NCI-H82 (cell line): ENCODE measurements at regions not wholly inside any gene's neighbourhood (a gene's known extent, or its start where the extent isn't known, plus 50 kb on each side); places are given as distances from the start of the nearest gene placed in this dataset.
"Not testable (repeated sequence)": the region's sequence is repeated elsewhere in the genome, so short reads cannot be mapped to it uniquely, and the experiment has no call there.

ENCODE experiments used
- DNase-seq: peaks from one replicate; lab custom pipeline; 2025; lab: John Stamatoyannopoulos, UW

DNA sequence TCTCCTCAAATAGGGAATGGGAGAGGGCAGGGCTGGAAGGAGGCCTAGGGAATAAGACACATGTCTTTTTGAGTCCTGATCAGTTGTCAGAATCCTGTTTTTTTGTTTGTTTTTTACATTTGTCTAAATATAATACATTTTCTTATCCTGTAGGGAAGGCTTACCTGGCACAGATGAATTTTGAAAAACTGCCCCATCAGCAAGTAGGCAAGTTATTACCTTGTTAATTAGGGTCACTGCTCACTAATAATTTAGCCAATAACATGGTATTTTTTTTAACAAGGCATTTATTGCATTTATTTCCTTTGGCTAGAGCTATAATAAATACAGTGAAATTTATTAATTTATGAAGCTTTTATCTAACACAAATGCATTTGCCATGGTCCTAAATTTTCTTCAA lies 423.2 kb upstream of the ONECUT1 start:
- no peak for DNase-seq

DNA sequence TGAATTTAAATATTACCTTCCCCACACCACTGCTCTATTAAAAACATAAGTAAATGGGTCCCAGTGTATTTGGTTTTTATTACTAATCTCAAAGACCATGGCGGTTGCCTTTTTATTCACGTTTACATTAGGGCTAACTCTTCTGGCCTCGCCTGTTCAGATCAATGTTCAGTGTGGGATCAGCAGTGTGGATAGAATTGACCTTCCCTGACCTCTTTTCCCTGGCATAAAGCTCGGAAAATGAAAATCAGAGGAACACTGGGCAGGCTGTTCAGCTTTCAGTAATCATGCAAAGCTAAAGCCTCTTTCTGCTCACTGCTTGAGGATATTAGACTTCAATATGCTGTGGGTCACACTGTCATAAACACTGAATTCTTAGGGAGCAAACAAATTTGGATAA lies 422.6 kb upstream of the ONECUT1 start:
- no peak for DNase-seq

DNA sequence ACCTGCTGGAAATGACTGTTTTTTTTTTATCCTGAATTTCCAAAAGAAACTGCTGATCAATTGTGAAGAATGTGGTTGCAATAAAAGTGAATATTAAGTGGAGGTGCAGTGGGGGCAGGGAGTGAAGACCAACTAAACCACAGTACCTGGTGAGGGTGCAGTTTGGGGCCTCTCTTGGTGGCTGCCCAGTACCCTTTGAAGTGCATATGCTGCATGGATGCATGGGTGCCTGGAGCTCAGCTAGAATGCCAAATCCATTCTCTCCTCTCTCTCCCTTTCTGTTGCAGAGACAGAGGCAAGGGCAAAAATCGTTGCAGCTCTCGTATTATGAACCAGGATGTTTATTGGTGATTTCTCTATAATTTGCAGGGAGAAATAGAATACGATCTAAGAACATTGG lies 420.5 kb upstream of the ONECUT1 start:
- DNase-seq: no peak

DNA sequence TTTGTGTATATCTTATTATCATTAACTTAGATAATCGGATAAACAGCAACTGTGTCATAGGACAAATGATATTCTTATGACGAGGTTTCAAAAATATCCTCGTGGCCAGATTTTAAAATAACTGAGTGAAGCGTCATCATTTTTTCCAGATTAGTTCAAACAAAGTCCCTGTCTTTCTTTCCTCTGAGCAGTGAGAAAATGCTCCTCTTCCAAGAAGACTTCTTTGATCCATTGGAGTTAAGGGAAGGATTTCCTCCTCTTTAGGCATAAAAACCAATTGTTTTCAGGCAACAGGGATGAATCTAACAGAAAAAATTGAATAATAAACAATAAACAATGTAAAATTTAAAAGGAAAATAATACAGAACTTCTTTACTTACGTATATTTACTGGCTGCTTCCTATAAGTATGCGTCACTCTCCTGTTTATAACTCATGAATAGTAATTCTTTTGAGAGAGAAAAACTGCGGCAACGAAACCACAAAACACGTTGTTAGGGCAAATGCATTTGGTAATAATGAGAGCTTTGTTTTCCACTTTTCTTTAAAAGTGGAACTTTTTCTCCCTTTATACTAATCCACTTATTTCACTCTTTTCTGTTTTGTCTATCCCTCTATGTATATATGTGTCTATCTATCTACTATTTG lies 419.4 kb upstream of the ONECUT1 start:
- DNase-seq: no peak

DNA sequence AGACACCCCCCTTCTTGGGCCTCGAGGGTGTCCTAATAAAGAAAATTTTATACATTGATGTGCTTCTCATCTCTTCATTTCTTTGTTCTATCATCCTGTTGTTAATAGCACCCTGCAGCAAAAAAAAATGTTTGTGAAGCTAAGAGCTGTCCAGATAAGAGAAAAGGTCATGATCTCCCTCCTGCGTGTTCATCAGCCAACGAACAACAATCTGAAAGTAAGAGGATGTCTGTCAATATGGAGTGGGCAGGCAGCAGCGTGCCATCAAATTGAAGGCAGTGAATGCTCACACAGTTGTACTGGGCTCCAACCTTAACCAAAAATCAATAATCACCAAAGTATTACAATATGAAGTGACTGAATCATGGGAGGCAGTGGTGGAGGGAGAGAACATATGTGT lies 418.6 kb upstream of the ONECUT1 start:
- DNase-seq: no peak

DNA sequence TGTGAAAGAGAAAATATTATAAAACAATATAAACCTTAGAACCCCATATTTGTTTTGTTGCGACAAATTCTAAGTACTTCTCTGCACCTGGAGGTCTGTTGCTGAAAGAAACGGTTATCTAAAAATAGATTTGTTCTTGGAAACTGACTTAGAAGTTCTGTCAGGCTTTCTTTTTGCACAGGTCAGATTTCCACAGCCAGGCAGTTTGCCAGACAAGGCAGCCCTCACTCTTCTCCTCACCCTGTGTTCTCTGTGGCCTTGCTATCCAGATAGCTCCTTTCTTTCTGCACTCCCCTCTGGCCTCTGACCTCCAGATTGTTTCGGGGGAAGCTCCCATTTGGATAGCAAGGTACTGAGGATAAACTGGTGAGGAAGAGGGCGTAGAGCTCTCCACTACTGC lies 413.3 kb upstream of the ONECUT1 start:
- no peak for DNase-seq

DNA sequence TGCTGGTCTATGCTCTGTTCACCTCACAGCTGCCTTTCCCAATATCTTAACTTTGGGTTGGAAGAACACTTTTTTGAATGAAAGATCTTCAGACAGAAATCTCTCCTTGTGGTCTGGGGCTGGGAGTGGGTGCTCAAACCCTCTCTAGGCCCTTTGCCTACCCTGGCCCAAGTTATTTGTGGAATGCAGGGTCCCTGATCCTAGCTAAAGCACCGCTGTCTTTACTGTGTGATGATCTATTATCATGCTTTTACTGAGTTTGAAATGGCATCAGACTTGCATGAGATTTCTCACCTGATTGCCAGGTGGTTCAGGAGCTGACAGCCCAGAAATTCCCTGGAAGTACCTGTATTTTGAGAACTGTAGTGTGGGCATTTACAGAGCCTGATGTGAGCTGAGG lies 412.7 kb upstream of the ONECUT1 start:
- DNase-seq: no peak

DNA sequence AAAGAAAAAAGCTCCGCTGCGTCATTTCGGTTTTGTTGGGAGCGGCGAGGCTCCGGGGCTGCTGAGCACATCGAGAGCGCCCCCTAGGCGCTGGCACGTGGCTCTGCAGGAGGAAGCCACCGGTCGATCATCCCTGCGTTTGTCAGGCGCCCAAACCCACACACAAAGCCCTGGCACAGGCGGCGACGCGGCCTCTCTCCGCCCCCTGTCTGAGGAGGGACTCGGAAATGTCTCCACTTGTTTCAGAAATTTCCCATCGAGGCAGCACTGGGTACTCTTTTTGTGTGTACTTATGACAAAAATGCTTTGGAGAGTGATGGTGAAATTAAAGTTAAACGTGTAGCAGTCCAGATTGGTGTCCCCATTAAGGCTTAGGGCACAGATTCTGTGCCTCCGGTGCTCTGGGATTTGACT lies 407.3 kb upstream of the ONECUT1 start:
- peak; percentile 85 for DNase-seq

DNA sequence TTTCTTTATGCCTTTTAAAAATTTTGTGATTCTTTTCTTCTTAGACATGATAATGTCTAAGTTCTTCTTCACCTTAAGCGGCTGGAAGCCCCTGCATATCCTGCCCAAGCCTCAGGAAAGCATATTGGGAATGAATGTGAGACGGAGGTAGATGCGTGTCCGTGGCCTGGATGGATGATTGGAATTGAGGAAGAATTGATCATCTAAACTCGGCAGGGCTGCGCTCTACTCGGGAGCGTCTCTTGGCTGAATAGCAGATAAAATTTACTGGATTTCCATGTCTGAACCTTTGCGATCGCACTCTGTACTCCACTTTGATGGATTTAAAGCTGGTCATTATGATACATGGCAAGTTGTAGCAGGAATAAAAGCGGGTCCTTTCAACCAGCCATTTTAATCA lies 406.7 kb upstream of the ONECUT1 start:
- DNase-seq: no peak

DNA sequence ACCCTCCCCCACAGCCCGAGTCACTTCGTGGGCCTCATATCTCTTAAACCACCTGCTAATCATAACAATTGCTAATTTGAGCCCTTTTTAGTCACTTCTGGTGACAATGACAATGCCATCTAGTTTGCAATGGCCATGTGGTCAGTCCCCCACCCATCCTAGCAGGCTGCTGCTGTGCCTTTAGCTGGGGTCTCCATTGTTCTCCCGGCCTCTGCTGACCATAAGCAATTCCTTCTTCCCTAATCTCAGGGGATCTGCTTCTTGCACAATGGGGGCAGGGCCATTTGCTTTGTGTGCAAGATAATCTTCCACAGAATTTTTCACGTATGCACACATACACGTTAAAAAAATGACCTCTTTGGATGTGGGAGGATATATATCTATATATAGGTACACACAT lies 406.1 kb upstream of the ONECUT1 start:
- DNase-seq: peak; percentile 10

DNA sequence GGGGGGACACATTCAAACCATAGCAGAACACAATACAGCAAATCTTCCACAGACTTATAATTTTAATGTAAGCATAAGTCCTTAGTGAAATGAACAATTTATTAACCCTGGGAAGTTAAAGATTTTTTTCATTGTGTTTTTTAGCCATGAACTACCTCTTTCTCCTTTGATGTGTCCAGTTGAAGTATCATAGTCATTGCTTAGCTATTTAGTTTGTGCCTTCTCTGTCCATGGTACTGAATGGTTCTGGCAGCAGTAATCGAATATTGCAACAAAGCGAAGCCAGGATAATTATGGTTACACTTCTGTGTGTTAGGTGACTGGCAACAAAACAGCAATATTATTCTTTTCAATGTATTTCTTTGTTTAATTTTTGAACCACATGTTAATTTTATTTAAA lies 403.0 kb upstream of the ONECUT1 start:
- no peak for DNase-seq

DNA sequence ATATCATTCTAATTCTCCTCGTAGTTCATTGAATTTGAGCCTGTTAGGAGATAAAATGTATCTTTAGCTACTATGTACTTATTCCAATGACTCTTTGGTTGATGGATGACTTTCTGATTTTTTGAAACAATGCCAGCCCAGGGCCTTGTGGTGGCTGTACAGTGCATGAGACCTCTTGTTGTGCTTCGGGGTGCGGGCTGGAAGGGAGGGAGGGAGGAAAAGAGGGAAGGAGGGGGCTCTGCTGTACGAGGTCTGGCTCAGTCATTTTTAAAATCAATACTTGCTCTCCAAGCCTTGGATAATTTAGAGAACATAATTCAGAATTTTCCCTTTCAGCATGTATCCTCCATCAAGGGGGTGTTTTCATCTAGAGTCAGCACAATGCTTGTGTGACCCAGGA lies 399.7 kb upstream of the ONECUT1 start:
- DNase-seq: no peak

DNA sequence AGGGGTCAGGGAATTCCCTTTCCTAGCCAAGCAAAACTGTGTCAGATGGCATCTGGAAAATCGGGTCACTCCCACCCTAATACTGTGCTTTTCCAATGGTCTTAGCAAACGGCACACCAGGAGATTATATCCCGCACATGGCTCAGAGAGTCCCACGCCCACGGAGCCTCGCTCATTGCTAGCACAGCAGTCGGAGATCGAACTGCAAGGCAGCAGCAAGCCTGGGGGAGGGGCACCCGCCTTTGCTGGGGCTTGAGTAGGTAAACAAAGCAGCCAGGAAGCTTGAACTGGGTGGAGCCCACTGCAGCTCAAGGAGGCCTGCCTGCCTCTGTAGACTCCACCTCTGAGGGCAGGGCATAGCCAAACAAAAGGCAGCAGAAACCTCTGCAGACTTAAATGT lies 393.3 kb upstream of the ONECUT1 start:
- DNase-seq: not testable (repeated sequence)

DNA sequence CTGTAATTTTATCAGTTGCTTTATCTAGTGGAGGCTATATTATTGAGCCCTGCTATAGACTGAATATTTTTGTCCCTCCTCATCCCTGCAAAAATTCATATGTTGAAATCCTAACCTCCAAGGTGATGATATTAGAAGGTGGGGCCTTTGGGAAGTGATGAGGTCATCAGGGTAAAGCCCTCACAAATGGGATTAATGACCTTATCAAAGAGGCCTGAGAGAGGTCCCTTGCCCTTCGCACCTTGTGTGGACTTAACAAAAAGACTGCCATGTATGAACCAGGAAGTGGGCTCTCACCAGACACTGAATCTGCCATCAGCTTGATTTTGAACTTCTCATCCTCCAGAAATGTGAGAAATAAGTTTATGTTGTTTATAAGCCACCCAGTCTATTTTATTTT lies 381.4 kb upstream of the ONECUT1 start:
- DNase-seq: peak; percentile 49

DNA sequence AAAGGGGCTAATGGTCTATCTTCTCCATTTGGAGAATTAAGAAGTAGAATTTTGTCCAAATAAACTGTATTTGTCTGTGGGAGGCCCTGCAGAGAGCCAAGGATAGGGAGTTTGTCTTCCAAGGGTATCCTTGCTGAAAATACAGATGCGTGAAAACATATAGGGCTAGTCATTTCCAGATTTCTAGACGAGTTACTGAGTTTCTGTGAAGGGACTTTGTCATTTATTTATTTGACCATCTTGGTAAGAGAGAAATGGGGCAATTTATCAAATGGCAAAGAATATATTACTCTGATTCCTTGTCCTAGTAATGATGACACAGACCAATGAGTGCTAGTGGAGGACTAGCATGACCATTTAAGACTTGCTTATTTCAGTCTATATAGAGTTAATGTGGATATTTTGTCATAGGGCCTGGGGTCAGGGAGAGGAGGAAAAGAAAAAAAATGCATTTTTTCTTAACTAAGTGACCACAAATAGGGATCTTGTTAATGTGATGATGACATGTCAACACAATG lies 376.6 kb upstream of the ONECUT1 start:
- DNase-seq: no peak

DNA sequence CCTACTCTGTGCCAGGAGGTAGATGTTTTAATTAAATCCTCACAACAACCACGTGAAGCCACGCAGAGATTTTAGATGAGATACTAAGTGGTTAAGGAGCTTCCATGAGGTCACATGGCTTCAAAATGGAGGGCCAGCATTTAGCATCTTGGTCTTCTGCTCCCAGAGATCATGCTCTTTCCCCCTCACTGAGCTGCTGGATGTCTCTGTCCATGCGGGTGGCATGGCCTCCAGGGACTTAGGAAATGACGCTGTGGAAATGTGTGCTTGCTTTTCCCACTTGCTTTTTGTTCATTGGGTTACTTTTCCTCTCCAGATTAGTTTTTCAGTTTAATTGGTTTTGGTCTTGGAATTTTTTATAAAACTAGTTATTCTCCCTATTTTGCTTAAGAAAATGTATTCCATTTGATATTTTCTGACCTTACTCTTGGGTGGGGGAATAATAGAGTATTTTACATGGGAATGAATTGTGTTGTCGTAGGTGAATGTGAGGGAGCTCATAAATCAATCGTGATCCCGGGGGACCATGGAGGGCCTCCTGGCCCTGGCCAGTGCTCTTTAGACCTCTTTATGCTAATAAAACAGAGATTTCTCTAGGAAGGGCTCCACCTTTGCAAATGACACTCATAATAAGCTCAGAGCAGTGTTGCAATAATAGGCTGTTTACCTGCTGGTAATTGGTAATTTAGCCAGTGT lies 376.0 kb upstream of the ONECUT1 start:
- no peak for DNase-seq

DNA sequence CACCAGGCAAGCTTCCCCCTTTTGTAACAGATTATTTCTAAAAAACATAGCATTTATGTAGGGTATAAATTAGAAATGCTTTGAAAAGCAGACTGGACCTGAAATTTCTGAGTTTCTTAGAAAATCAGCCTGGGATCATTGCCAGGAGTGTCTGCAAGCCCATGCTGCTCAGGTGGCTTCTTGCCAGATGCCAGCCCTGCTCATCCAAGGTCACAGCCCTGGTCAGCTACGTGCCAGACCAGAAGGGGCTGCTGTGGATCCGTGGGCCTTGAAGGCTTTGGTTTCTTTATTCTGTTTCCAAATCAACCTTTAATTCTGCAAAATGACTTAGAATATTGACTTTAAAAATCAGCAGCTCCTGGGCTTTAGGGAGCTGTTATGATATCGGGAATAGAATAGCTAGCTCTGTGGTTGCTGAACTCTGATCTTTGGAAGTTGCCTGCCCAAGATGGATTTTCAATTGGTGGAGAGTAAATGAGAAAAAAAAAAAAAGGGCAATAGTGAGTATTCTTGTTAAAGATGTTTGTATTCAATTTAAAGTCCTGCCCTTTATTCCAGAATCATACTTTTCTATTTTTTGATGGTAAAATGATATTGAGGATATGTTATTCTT lies 370.1 kb upstream of the ONECUT1 start:
- DNase-seq: no peak

DNA sequence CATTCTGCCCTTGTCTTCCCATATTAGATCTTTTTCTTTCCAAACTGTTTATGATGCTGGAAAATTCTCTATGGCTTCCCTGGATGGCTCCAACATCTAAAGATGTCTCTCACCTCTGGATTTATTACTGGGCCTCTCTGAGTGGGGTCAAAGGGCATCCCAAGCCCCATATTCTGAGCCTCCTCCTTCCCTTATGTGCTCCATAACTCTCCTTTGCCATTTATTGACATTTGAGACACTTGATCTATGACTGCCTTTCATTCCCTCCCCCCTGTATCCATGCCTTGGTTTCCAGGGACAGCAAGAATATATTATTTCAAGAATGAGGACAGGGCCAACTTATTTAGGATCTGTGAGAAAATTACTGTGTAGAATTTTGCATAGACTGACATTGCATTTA lies 369.3 kb upstream of the ONECUT1 start:
- no peak for DNase-seq

DNA sequence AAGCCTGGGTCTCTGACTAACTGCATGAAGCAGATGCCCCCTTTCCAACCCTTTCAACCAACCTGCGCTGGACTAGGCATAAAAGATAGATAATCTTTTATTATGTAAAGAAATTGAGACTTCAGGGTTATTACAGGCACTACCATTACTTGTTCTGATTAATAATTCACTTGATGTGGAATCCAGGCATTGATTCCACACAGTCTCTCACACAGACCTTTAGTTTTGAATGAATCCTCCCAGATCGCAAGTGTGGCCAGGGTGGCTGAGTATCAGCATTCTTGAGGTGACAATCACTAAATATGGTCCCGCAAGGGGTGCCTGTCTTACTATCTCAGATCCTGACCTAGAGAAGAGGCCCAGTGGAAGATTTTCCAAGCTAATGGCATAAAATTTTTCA lies 368.9 kb upstream of the ONECUT1 start:
- no peak for DNase-seq

DNA sequence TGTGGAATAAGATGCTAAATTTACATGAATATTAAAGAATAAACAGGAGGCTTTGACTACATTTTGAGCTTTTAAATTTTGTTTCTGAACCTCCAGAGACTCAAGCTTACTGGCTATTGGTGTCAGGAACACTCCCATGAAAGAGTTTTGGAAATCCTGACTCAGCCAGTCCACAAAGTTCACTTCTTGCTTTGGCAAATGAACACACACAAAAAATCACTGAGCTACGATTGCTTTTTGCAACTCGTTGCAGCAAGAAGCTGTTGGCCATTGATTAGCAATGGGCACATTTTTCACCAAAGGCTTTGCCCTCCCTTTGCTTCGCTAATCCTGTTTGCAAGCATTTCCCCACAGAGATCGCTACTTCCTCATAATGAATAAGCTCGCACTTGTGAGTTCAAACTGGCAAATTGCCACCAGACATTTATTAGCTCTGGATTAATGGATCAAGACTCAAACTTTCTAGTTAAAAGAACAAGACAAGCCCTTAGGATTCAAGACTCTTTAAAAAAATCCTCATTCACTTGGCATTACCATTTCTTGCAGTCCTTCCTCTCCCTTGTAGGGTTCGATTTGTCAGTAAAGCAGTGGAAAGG lies 343.2 kb upstream of the ONECUT1 start:
- DNase-seq: peak; percentile 85

DNA sequence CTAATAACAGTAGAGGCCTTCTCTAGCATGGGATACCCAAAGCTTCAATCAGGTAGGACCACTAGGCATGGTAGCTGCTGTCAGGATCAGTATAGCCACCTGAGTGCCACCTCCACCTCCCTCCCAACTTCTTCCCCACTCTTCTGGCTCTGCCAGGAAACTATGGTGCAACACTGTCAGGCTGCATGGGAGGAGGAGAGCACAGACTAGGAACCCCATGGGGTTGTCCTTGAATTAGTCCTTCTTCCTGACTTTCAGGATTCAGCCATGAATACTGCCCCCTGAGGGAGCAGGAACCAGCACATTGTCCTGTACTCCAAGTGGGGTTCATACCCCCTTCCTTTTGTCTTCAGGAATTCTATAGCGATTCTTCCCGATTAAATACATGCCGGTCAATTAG lies 340.8 kb upstream of the ONECUT1 start:
- no peak for DNase-seq

DNA sequence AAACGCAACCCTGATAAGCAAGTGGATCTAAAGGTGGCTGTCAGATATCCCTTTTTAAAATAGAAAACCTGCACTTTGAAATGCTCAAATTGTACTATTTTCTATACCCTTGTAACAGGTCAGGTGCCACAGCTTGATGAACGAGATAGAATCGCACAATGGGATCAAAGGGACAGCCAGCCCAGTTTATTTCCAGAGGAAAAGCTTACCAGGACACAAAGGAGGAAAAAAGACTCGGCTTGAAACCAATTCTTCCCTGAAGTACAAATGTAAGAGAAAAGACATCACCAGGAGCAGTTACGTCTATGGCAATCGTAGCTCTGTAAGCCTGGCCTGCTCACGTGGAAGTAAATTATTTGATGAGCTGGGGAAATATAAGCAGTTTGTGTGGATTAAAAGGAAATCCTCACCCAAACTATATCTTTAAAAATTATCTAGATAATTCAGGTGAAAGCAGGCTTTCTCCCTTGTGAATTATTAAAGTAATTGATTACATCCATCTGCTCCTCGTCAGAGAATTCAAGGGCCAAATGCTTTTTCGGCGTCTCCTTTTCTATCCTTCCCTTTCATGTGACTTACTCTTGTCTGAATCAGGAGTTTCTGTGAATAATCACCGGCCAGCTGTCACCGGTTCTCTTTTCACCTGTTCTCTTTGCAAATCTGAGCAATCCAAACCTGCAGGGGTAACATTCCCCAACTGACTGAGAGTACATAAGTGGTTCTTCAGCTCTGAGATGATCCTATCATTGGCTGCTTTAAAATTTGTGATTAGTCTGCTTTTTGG lies 339.2 kb upstream of the ONECUT1 start:
- DNase-seq: peak; percentile 34
